GM20000 (cell line): ENCODE measurements at regions not wholly inside any gene's neighbourhood (a gene's known extent, or its start where the extent isn't known, plus 50 kb on each side); places are given as distances from the start of the nearest gene placed in this dataset.

Experiments used
- DNase-seq: peaks from one replicate; pipeline ENCODE4 v3.0.0; 2012; ENCODE audit warnings: low spot score
- CTCF ChIP-seq: IDR thresholded peaks from 2 replicates; pipeline ENCODE4 v1.5.1; 2012; ENCODE audit warnings: mild to moderate bottlenecking, control low read depth; ENCODE audit errors: extremely low read depth, missing control alignments

- TF ChIP-seq CTCF, result no peak
- DNase-seq, result no peak
These were observed 137.2 kb downstream of the MTX3 start for GRCh38 chr5:79853676-79854418.

- no peak for DNase-seq
- TF ChIP-seq CTCF, result no peak
These were observed 138.0 kb downstream of the MTX3 start for GRCh38 chr5:79853028-79853427.

GRCh38 chr5:79851391-79851863 is 139.6 kb downstream of the MTX3 start:
- no peak for TF ChIP-seq CTCF
- DNase-seq, result no peak

GRCh38 chr5:79850941-79851340 is 140.1 kb downstream of the MTX3 start:
- no peak for TF ChIP-seq CTCF
- no peak for DNase-seq

- TF ChIP-seq CTCF, result no peak
- DNase-seq, result no peak
These were observed 140.7 kb downstream of the MTX3 start for GRCh38 chr5:79850316-79850822.

- TF ChIP-seq CTCF, result no peak
These were observed 141.4 kb downstream of the MTX3 start for GRCh38 chr5:79849486-79850315.

More at GRCh38 chr5:79849486-79850315, 141.4 kb downstream of the MTX3 start:
- no peak for DNase-seq
